ENCODE measurements at regions not wholly inside any gene's neighbourhood (a gene's known extent, or its start where the extent isn't known, plus 50 kb on each side); places are given as distances from the start of the nearest gene placed in this dataset.

DNA sequence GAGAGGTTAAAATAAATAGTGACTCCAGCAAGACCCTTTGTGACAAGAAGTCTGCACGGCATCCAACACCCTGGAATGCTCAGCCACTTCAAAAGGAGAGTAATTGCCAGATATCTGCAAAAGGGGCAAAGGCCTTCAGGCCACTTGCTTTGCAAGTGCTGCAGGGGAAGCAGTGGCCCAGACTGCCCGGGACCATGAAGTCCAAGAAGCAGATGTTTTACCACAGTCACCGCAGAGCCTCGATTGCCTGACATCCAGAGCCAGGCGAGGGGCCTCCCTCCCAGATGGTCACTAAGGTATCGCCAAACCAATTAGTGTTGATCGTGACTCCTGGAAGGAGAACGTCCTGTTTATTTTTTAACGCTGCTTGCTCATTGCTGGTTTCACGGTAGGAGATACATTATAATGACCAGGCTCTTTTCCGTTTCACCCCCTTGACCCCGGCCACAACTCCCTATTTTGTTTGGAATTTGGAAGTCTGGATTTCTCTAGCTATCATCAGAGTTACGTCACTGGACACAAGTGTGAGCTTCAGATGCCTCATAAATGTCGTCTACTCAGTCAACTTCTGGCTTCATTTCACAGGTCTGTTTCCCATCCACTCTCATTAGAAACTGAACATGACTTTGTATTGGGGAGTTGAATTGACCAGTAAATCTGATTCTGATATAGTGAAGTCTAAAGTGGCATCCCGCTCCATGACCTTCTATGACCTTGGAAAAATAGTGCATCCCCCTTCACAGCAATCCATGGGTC lies 276.2 kb downstream of the WDR11 start:
- TF ChIP-seq, protein P1, sequence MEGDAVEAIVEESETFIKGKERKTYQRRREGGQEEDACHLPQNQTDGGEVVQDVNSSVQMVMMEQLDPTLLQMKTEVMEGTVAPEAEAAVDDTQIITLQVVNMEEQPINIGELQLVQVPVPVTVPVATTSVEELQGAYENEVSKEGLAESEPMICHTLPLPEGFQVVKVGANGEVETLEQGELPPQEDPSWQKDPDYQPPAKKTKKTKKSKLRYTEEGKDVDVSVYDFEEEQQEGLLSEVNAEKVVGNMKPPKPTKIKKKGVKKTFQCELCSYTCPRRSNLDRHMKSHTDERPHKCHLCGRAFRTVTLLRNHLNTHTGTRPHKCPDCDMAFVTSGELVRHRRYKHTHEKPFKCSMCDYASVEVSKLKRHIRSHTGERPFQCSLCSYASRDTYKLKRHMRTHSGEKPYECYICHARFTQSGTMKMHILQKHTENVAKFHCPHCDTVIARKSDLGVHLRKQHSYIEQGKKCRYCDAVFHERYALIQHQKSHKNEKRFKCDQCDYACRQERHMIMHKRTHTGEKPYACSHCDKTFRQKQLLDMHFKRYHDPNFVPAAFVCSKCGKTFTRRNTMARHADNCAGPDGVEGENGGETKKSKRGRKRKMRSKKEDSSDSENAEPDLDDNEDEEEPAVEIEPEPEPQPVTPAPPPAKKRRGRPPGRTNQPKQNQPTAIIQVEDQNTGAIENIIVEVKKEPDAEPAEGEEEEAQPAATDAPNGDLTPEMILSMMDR (IDR thresholded peaks at IDR 0.05; ENCODE audit: low read length, missing control alignments) = no peak
- DNase-seq (ENCODE audit: low read depth) = no peak

DNA sequence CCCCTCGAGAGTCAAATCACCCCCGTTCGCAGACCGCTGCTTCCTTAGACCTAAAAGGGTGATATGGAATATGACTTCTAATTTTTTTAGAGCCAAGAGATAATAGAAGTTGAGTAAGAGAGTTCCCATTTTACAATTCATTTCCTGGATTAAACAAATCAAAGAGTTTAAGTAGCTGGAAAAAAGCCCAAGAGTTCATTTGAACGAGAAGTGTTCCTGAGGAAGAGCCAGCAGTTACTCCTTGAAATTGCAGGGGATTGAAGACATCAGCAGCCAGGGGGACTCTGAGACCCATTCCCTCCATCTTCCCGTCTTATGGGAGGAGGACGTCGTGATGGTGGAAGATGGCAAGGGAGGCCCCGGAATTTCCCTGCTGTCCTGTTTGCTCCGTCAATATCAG lies 277.0 kb downstream of the WDR11 start:
- TF ChIP-seq, protein P1 (IDR thresholded peaks at IDR 0.05; ENCODE audit: low read length, missing control alignments) = no peak
- no peak overlapping the region for H3K4me3 ChIP-seq (replicated peaks; ENCODE audit: low read depth, low read length)
- DNase-seq (ENCODE audit: low read depth) = no peak

More for the DNA sequence above, 276.2 kb downstream of the WDR11 start:
- H3K4me3 ChIP-seq (replicated peaks; ENCODE audit: low read depth, low read length) = no peak overlapping the region

DNA sequence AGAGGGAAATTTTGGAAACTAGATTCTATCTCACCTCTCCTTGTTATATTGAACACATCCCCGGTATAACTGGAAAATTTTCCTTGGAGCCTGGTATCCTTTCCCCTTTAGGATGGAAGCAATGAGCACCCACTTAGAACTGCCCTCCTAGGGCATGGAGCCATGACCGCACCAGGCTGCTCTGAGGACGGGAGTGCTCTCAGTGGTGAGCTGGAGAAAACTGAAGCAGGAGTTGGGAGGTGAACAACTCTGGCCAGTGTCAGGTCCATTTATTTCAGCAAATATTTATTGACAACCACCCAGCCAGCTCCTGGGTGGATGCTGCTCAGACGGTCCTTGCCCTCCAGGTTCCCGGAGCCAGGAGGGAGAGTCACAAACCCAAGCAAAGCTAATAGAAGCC lies 278.1 kb downstream of the WDR11 start:
- TF ChIP-seq, protein P1 (IDR thresholded peaks at IDR 0.05; ENCODE audit: low read length, missing control alignments) = no peak
- no peak overlapping the region for H3K4me3 ChIP-seq (replicated peaks; ENCODE audit: low read depth, low read length)
- DNase-seq (ENCODE audit: low read depth) = no peak

DNA sequence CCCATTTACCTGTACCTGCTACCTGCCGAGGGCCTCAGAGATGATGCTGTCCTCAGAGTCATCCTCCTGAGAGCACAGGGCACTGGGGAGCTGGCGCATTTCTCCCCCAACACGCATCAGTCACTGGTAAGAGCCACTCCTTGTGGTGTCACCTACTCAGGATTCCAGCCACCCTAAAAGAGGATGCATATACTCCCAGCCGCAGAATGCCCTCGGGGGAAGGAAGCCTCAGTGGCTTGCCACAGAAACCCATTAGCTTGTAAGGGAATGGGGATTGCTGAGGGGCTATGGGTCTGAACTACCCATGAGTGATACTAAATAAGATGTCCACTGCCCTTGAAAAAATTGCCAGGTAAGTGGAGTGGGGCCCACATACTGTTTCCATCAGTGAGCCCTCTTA lies 279.2 kb downstream of the WDR11 start:
- no peak for DNase-seq (ENCODE audit: low read depth)
- H3K4me3 ChIP-seq (replicated peaks; ENCODE audit: low read depth, low read length) = no peak overlapping the region
- TF ChIP-seq, protein P1 (IDR thresholded peaks at IDR 0.05; ENCODE audit: low read length, missing control alignments) = no peak

DNA sequence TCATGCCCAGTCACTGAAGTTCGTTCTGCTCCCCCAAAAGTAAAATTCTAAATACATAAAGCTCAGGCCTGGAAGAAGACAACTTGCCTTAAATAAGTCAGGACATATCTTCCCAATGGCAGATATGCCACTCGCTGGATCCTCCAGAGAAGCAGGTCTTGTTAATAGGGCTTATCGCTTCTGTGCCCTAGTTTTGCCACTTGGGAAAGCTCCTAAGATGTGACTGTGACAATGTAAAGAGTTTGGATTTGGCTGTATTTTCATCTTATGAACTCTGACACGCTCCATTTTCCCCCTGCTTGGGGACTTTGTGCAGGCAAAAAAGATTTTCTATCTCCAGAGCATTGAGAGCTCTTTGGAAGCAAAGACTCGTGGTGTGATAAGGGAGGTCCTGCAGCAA lies 279.9 kb downstream of the WDR11 start:
- TF ChIP-seq, protein P1 (IDR thresholded peaks at IDR 0.05; ENCODE audit: low read length, missing control alignments) = no peak
- no peak for DNase-seq (ENCODE audit: low read depth)
- H3K4me3 ChIP-seq (replicated peaks; ENCODE audit: low read depth, low read length) = no peak overlapping the region

DNA sequence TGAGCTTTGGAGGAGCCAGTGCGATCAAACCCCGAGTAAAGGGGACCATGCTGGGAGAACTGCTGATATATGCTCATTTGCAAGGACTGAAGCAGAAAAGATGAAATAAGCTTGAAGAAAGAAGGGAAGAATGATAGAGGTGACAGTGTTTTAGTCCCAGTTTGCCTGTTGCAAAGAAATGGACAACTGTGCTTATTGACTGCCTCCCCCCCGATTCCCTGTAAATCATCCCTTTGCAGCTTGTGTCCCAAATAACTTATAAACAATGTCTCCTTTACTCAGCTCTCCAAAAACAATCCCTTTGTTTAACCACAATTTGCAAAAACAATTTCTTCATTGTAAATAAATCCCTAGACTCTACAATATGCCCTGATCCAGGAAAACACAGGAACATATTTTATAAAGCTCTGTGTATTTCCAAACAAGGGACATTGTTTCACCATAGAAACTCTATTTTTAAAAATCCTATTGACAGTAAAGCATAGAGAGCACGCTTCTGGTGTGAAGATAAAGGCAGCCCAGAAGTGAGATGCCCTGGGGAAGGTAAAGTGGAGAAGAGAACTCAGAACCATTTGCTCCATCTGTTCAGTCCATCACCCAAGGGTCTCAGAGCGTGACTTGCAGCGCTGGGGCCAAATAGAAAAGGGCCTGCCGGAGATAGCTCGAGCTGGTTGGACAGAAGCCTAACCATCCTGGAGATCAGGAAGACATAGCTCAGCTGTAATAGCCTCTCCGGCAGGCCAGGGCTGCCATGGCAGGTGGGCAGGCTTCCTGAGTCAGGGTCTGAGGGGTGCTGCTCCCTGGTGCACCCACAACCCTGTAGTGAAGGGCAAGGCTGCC lies 280.5 kb downstream of the WDR11 start:
- no peak overlapping the region for H3K4me3 ChIP-seq (replicated peaks; ENCODE audit: low read depth, low read length)
- DNase-seq (ENCODE audit: low read depth) = no peak
- TF ChIP-seq, protein P1 (IDR thresholded peaks at IDR 0.05; ENCODE audit: low read length, missing control alignments) = no peak
